GM10248 (cell line): ENCODE measurements at regions not wholly inside any gene's neighbourhood (a gene's known extent, or its start where the extent isn't known, plus 50 kb on each side); places are given as distances from the start of the nearest gene placed in this dataset.

Experiments used
- CTCF ChIA-PET: fragments of 300-600 bp; sonication (Branson Sonifier 250); formaldehyde crosslinking; extraction: SDS; loops from one replicate; lab custom pipeline; 2021; ENCODE audit warnings: antibody characterized with exemption; lab: Yijun Ruan, JAX
- POLR2A ChIA-PET: fragments of 350-650 bp; sonication (Branson Sonifier 250); formaldehyde crosslinking; extraction: SDS; loops from one replicate; lab custom pipeline; 2020; ENCODE audit warnings: antibody characterized with exemption; lab: Yijun Ruan, JAX
- DNase-seq: peaks from one replicate; pipeline ENCODE4 v3.0.0; 2012; ENCODE audit errors: extremely low spot score
- CTCF ChIP-seq: IDR thresholded peaks from 2 replicates; pipeline ENCODE4 v1.5.1; 2012; ENCODE audit warnings: mild to moderate bottlenecking, low read depth; ENCODE audit errors: extremely low read depth, missing control alignments, control extremely low read depth

- ChIA-PET POLR2A (no interaction called here), CTCF (no interaction called here)
- DNase-seq = no peak
- TF ChIP-seq CTCF = no peak
Measured at GRCh38 chr14:87643005-87643404, 350.0 kb downstream of the GALC start.

- no peak for DNase-seq
- ChIA-PET POLR2A (no interaction called here), CTCF (no interaction called here)
- TF ChIP-seq CTCF = no peak
Measured at GRCh38 chr14:87640553-87640952, 352.4 kb downstream of the GALC start.

- DNase-seq = no peak
- ChIA-PET POLR2A (no interaction called here), CTCF (interaction anchor here (1.6 kb wide), 1 partner anchor 22 kb away, joined by 7 read pairs; no protein-coding TSS in a partner anchor)
- TF ChIP-seq CTCF = no peak
Measured at GRCh38 chr14:87638196-87638595, 354.8 kb downstream of the GALC start.

- POLR2A ChIA-PET = no interaction called here
- DNase-seq = no peak
- CTCF ChIA-PET = interaction anchor here (1.0 to 2.5 kb wide), 2 partner anchors 10 to 19 kb away, joined by 3 to 13 read pairs; no protein-coding TSS in a partner anchor
- TF ChIP-seq CTCF = no peak
Measured at GRCh38 chr14:87635442-87635841, 357.5 kb downstream of the GALC start.

GRCh38 chr14:87632796-87633195 is 360.2 kb downstream of the GALC start:
- no peak for DNase-seq
- TF ChIP-seq CTCF = no peak
- CTCF ChIA-PET = no interaction called here
- POLR2A ChIA-PET = no interaction called here

GRCh38 chr14:87630846-87631245 is 362.1 kb downstream of the GALC start:
- DNase-seq = no peak
- POLR2A ChIA-PET = no interaction called here
- no peak for TF ChIP-seq CTCF
- CTCF ChIA-PET = interaction anchor here (1.2 to 1.4 kb wide), 2 partner anchors 14 to 15 kb away, joined by 3 to 4 read pairs; no protein-coding TSS in a partner anchor
